PFSK-1 (cell line): ENCODE measurements at regions not wholly inside any gene's neighbourhood (a gene's known extent, or its start where the extent isn't known, plus 50 kb on each side); places are given as distances from the start of the nearest gene placed in this dataset.

Source experiments
- FOXP2 ChIP-seq: optimal IDR thresholded peaks from 2 replicates; pipeline ENCODE3; 2011; ENCODE audit warnings: borderline replicate concordance, control low read depth, inconsistent platforms; ENCODE audit not compliant: insufficient read depth; ENCODE audit errors: extremely low read length, extremely low read depth
- POLR2AphosphoS5 ChIP-seq: IDR thresholded peaks from 2 replicates; pipeline ENCODE4 v1.6.1; 2012; ENCODE audit warnings: low read depth, mild to moderate bottlenecking, control low read depth, low read length, moderate library complexity
- REST ChIP-seq, 2 experiments: IDR thresholded peaks; 2 replicates each; pipeline versions ENCODE4 v1.6.1 to v1.8.0; 2011 to 2012; ENCODE audit warnings: low read depth in 2 of 2, low read length in 2 of 2, control low read depth in 1 of 2, inconsistent platforms in 1 of 2, mild to moderate bottlenecking in 1 of 2, moderate library complexity in 1 of 2; ENCODE audit not compliant: insufficient read depth in 1 of 2
- SIN3A ChIP-seq: IDR thresholded peaks from 2 replicates; pipeline ENCODE4 v1.6.1; 2012; ENCODE audit warnings: mild to moderate bottlenecking, low read length, moderate library complexity, borderline replicate concordance; ENCODE audit not compliant: insufficient read depth
- TAF1 ChIP-seq: IDR thresholded peaks from 2 replicates; pipeline ENCODE4 v1.6.1; 2012; ENCODE audit warnings: low read length, control low read depth, borderline replicate concordance; ENCODE audit not compliant: insufficient read depth

GRCh38 chr12:112570096-112570495, 151.3 kb downstream of the PTPN11 start:
- TF ChIP-seq POLR2AphosphoS5 (no peak), REST (IDR thresholded peaks at IDR 0.05; ENCODE audit: insufficient read depth in 1 of 2, low read depth in 2 of 2, low read length in 2 of 2) (no peak), SIN3A (no peak), TAF1 (no peak), FOXP2 (no peak)
